GM12874 (cell line): ENCODE measurements at regions not wholly inside any gene's neighbourhood (a gene's known extent, or its start where the extent isn't known, plus 50 kb on each side); places are given as distances from the start of the nearest gene placed in this dataset.

Source experiments
- CTCF ChIP-seq: IDR thresholded peaks from 2 replicates; pipeline ENCODE4 v1.5.1; 2011; ENCODE audit warnings: low read depth, mild to moderate bottlenecking, control low read depth, low read length, moderate library complexity; ENCODE audit not compliant: insufficient read depth

GRCh38 chr9:13805546-13805945, 508.4 kb downstream of the NFIB start:
- no peak for TF ChIP-seq CTCF

- TF ChIP-seq CTCF: no peak
Observed at GRCh38 chr9:13804532-13804931, 509.4 kb downstream of the NFIB start.

- TF ChIP-seq CTCF: no peak
Observed at GRCh38 chr9:13800776-13801175, 513.2 kb downstream of the NFIB start.

- TF ChIP-seq CTCF: no peak
Observed at GRCh38 chr9:13791816-13792215, 512.3 kb upstream of the MPDZ start.

GRCh38 chr9:13790055-13790454, 510.6 kb upstream of the MPDZ start:
- no peak for TF ChIP-seq CTCF

GRCh38 chr9:13787234-13787833, 507.8 kb upstream of the MPDZ start:
- no peak for TF ChIP-seq CTCF

- TF ChIP-seq CTCF: no peak
Observed at GRCh38 chr9:13786711-13787110, 507.2 kb upstream of the MPDZ start.
